ENCODE measurements at regions not wholly inside any gene's neighbourhood (a gene's known extent, or its start where the extent isn't known, plus 50 kb on each side); places are given as distances from the start of the nearest gene placed in this dataset.
"Not testable (repeated sequence)": the region's sequence is repeated elsewhere in the genome, so short reads cannot be mapped to it uniquely, and the experiment has no call there.

DNA sequence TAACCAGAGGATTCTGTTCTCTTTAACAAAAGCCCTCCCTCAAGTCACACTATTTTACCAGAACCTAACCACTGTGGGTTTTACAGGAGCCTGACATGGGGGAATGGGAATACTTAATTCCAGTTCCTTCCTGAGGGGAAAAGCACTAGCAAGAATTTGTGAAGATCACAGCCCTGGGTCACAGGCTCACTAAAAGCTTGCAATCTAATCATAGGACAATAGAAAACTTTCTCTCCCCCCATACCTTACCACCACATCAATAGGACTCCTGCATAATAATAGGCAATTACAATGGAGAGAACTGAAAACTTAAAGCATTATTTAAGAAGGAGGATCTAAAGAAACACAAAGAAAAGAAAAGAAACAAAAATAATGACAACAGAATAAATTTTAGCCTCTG, 225.8 kb upstream of the ZNF804A start:
- Histone ChIP-seq H3K36me3 (ENCODE audit: control insufficient read depth, insufficient read depth, low read length) (no peaks in the 10 kb centered on the region), H3K27me3 (replicated peaks; ENCODE audit: control insufficient read depth, insufficient read depth, low read length) (no peaks in the 10 kb centered on the region), H3K4me3 (replicated peaks; ENCODE audit: low read depth, low read length) (no peak overlapping the region)
- no peak for DNase-seq (ENCODE audit: extremely low read depth, insufficient read length)
- no peak for TF ChIP-seq CTCF (IDR thresholded peaks at IDR 0.05; ENCODE audit: insufficient read depth, low read length, poor library complexity, severe bottlenecking)

DNA sequence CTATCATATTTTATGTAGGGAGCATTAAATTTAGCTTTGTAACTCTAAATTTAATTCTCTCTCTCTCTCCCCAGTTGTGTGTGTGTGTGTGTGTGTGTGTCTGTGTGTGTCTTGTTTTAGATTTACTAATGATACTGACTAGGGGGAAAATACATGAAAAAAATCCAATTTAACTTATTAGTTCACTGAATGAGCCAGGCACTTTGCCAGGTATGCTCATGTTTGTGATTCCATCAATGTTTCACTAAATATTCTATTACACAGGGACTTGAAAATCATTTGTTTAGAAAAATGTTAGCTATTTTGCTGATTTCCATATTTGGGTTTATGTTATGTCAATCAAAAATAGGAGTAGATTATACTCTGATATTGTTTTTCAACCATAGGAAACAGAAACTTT, 203.7 kb upstream of the ZNF804A start:
- Histone ChIP-seq H3K27me3 (replicated peaks; ENCODE audit: control insufficient read depth, insufficient read depth, low read length) (no peaks in the 10 kb centered on the region), H3K36me3 (ENCODE audit: control insufficient read depth, insufficient read depth, low read length) (no peaks in the 10 kb centered on the region), H3K4me3 (replicated peaks; ENCODE audit: low read depth, low read length) (no peak overlapping the region)
- no peak for TF ChIP-seq CTCF (IDR thresholded peaks at IDR 0.05; ENCODE audit: insufficient read depth, low read length, poor library complexity, severe bottlenecking)
- DNase-seq (ENCODE audit: extremely low read depth, insufficient read length), result no peak

GRCh38 chr2:184402381-184402780, 195.9 kb upstream of the ZNF804A start:
- TF ChIP-seq CTCF (IDR thresholded peaks at IDR 0.05; ENCODE audit: insufficient read depth, low read length, poor library complexity, severe bottlenecking), result no peak
- DNase-seq (ENCODE audit: extremely low read depth, insufficient read length), result no peak
- H3K27me3 ChIP-seq (replicated peaks; ENCODE audit: control insufficient read depth, insufficient read depth, low read length), result no peaks in the 10 kb centered on the region
- no peaks in the 10 kb centered on the region for H3K36me3 ChIP-seq (ENCODE audit: control insufficient read depth, insufficient read depth, low read length)
- H3K4me3 ChIP-seq (replicated peaks; ENCODE audit: low read depth, low read length), result no peak overlapping the region

- not testable (repeated sequence) for H3K4me3 ChIP-seq (replicated peaks; ENCODE audit: low read depth, low read length); DNase-seq (ENCODE audit: extremely low read depth, insufficient read length); H3K27me3 ChIP-seq (replicated peaks; ENCODE audit: control insufficient read depth, insufficient read depth, low read length); H3K36me3 ChIP-seq (ENCODE audit: control insufficient read depth, insufficient read depth, low read length)
These were observed 191.2 kb upstream of the ZNF804A start for GRCh38 chr2:184407041-184407630.

DNA sequence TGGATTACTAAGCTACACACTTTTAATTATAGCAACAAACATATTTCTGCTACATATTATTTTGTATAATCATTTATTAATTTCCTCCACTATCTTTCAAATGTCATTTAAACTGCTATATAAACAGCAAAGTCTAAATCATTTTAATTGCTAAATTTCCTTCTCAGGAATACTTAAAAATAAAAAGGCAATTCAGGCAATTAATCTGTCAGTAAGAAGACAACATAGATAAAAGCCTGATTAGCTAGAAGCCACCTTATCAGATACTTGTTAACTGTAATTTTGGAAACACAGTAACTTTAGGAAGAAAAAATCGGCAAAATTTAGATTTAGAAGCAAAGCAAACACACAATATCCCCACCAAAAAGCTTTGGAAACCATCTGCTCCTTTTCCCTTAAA, 188.2 kb upstream of the ZNF804A start:
- Histone ChIP-seq H3K4me3 (replicated peaks; ENCODE audit: low read depth, low read length) (no peak overlapping the region), H3K27me3 (replicated peaks; ENCODE audit: control insufficient read depth, insufficient read depth, low read length) (no peaks in the 10 kb centered on the region), H3K36me3 (ENCODE audit: control insufficient read depth, insufficient read depth, low read length) (no peaks in the 10 kb centered on the region)
- DNase-seq (ENCODE audit: extremely low read depth, insufficient read length), result no peak
- no peak for TF ChIP-seq CTCF (IDR thresholded peaks at IDR 0.05; ENCODE audit: insufficient read depth, low read length, poor library complexity, severe bottlenecking)

DNA sequence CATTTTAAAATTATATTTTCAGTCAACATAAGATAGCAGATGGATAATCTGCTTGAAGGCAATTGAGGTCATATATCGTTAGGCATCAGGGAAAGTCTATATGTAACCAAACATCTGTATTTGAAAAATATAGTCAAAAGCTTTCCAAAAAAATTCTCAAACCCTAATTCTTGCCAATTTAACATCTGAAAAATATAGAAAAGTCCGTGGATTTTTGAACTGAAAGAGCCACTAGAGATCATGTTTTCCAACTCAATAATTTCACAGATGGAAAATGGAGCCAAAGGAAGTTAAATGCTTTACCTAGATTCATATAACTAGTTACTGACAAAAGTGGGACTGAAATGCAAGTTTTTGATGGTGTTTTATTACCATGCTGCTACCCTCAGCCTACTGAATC, 185.1 kb upstream of the ZNF804A start:
- H3K27me3 ChIP-seq (replicated peaks; ENCODE audit: control insufficient read depth, insufficient read depth, low read length), result no peaks in the 10 kb centered on the region
- no peaks in the 10 kb centered on the region for H3K36me3 ChIP-seq (ENCODE audit: control insufficient read depth, insufficient read depth, low read length)
- no peak for TF ChIP-seq CTCF (IDR thresholded peaks at IDR 0.05; ENCODE audit: insufficient read depth, low read length, poor library complexity, severe bottlenecking)
- DNase-seq (ENCODE audit: extremely low read depth, insufficient read length), result no peak
- H3K4me3 ChIP-seq (replicated peaks; ENCODE audit: low read depth, low read length), result no peak overlapping the region

Measured in GM06990 (cell line).